Activated naive CD4-positive, alpha-beta T cell treated with anti-CD3 and anti-CD28 coated beads, Interleukin-2, amount 50 U/mL, for 16 hours (primary cell): ENCODE measurements at regions not wholly inside any gene's neighbourhood (a gene's known extent, or its start where the extent isn't known, plus 50 kb on each side); places are given as distances from the start of the nearest gene placed in this dataset.
A peak's percentile ranks its signal among the peaks of the same experiment; 100 is the strongest.

Experiments used
- DNase-seq: peaks from one replicate; pipeline ENCODE4 v3.0.0-alpha.2; 2020

DNA sequence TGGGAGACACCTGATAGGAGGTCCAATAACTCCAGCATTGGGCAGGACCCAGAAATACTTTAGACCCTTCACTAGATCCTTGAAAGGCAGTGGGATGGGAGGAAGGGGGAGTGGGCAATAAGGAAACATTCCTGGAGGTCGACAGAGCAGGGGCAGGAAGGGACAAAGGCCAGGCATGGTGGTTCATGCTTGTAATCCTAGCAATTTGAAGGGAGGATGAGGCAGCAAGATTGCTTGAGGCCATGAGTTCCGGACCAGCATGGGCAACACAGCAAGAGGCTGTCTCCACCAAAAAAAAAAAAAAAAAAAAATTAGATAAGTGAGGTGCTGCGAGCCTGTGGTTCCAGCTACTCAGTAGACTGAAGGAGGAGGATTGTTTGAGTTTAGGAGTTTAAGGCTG, 134.9 kb downstream of the JCAD start:
- DNase-seq, result no peak

DNA sequence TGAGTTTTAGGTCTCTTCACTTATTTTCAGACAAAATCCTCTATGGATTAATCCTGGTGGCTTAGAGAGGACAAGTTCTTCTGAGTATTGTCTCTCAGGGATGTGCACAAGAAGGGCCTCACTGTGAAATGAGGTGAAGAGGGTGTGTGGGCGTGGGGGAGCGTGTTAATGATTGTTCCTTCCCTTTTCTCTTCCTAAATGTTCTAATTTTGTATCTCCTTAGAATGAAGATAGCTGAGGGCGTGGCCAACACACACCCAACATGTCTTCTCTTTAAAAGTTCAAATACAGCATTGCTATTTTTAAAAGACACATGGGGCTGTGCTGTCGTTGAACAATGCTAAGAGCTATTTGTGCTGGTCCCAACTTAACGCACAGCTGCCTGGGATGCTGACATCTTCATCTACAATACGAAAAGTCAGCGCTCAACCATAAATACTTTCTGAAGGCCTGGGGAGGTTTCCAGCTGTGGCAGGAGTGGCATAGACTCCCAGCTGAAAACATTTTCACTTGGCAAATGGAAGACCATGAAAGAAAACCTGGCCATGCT, 135.9 kb downstream of the JCAD start:
- DNase-seq, result no peak

DNA sequence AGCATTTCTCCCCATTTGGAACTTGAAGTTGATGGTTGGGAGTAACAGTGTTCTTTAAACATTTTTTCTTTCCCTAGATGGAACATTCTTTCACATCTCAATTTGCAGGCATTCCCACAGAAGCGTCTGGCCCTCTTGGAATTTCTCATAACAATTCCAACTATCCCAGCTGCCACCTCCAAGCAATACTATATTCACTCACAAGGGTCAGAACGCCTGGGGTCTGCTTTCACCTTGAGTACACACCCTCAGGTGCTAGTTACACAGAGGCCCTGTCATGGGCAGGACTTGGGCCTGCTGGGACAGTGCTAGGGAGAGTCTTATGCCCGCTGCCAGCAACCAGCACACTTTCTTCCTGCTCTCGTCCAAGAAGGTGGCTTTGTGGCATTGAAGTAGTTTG, 136.5 kb downstream of the JCAD start:
- no peak for DNase-seq

DNA sequence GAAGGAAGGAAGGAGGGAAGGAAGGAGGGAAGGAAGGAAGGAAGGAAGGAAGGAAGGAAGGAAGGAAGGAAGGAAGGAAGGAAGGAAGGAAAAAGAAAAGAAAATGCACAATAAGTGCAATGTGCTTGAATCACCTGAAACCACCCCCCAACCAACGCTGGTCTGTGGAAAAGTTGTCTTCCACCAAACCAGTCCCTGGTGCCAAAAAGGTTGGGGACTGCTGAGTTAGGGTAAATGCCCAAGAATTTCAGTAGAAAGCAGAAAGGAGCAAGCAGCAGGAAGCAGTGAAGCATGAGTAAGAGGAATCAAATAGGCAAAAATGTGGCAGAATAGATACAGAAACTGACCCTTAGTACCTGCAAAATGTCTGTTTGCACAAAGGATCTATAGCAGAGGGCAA, 137.2 kb downstream of the JCAD start:
- no peak for DNase-seq

DNA sequence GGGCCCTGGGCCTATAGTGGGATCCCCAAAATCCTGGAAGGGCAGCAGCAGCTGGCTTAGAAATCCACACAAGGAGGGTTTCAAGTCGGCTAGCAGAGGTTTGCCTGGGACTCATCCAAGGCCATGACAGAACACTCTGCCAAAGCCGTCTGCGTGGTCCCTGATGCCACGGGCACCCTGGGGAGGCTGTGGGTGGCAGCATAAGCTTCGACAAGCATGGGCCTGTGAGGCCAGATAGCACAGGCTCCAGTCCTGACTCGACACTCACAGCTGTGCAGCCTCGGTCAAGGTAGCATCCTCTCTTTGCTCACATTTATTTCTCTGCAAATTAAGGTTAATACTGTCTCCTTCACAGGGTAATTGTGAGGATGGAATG, 138.3 kb downstream of the JCAD start:
- DNase-seq, result no peak

DNA sequence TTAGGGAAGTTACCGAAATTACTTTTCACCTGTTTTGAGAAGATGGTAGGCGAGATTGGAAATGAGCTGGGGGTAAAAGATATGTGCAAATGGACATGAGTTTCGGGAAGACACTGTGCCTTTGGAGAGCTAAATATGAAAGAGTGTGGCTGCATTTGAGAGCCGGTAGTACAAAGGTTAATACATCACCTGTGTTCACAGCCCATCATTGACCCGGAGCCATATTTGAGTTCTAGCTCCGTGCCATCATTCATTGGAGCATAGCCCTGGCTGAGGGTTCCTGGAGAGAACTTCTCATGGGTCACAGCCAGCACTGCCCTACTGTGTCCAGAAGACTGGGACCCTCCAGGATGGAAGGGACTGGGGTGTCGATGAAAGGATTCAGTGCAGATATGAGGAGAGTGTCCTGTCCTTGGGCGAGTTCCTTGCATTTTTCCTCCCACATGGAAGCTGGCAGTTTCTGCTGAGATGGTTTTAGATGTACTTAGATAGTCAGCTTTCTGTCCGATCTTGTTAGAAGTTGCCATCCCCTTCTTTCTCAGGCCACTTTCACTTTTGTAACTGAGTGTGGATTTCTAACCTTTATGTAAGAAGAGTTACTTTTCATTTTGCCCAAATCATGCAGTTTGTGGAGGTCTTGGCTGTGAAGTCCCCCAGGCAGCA, 138.8 kb downstream of the JCAD start:
- DNase-seq, result no peak

DNA sequence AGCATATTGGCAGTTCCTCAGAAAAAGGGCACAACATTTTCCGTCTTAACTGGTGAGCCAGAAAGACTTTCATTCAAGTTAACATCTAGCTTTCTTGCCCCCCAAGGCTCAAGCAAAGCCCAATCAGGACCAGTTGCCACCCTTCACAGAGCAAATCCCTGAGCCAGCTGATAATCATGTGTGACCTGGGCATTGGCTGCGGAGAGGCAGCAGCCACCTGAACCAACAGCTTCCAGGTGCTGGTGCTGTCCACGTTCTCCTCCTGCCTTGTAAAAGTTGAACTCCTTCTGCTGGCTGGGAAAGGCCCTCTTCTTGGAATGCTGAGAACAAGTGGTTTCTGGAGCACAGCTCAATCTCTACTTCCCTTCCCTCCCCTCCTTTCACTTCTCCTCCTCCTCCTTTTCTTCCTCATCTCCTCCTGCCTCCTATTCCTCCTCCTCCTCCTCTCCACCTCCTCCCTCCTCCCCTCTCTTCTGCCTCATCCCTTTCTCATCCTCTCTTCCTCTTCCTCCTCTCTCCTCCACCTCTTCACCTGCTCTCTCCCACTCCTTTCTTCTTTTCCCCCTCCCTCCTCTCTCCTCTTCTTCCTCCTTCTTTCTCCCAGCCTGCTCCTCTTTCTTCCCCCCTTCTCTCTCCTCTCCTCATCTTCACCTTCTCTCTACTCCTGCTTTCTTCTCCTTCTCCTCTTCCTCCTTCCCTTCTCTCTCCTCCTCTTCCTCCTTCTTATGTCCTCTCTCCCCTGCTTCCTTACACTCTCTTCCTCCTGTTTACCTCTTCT, 140.6 kb downstream of the JCAD start:
- no peak for DNase-seq

DNA sequence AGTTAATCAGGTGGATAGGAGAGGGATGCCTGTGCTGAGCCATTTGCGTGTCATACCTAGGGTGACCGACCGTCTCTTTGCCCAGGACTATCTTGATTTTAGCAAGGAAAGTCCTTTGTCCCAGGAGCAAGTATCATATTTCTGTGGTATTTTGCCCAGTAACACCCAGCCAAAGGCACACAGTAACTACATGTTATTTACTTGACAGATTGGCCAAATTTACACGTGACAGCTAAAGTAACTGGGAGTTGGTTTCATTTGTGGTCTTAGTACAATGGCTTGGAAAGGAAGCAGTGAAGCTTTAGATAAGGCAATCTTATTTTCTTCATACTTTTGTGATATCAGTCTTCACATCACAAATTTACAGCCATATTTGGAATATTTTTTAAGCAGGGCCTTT, 142.1 kb downstream of the JCAD start:
- DNase-seq, result no peak

DNA sequence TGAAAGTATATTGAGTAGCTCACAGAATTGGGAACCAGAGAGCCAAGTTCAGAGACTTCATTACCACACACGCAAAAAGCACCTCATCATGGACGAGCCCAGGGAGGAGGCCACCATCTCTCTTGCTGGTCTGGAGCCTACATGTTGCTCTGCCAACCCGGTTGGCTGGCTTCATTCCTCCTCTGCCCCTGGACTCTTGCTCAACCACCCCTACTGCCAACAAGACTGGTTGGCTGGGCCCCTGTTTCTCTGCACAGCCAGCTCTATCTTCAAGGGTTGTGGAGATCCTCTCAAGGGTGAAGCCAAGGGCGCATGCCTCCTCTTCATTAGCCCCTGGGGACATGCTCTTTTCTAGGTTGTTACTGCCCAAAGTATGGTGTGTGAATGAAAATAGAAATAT, 142.7 kb downstream of the JCAD start:
- DNase-seq, result no peak

DNA sequence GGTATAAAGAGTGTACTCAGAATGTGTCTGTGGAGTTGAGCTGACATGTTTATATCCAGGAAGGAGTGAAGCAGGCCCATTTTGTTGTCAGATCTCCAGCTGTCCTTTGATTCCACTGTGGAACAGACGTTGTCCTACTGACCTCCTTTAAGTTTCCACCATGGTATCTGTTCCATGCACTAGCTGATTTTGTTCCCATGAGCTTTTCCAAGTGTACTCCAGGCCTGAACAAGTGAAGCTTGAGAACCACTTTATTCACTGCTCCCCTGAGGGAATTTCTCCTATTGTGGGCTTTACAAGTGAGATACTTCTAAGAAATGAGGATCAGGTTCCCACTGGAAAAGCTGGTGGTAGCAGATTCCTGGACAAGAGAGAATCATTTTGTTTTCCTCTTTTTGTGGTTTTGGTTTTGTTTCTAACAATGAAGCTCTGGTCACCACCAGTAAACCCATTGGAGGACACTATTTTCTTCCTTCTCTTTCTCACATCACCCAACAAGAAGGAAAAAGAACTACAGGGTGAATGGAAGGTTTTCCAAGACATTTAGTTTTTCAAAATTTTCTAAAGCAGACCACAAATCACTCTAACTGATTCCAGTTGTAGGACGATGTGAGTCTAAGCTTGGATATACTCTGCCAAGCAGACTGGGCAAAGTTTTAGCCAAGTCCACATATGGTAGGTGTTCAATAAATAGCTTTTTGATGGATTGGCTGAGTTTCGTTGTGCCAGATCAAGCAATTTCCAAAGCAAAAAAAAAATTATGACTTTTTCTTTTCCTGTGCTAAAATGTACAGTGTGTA, 144.2 kb downstream of the JCAD start:
- DNase-seq, result no peak

DNA sequence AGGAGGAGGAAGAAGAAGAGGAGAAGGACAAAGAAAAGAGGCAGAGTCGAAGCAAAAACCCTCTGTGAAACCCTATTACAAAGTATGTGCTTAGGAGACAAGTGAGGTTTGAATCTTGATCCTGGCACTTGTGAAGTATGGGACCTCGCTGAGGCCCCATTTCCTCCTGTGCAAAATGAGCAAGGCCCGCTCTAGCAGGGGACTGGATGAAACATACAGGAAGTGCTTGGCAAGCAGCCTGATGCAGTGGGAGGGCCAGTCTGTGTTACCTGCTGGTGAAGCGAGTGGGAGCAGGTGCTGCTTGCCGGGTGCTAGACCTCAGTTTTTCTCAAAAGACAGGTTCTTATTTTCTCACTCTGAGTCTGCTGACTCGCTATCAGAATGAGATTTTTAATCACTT, 150.4 kb downstream of the JCAD start:
- DNase-seq, result peak; percentile 23

DNA sequence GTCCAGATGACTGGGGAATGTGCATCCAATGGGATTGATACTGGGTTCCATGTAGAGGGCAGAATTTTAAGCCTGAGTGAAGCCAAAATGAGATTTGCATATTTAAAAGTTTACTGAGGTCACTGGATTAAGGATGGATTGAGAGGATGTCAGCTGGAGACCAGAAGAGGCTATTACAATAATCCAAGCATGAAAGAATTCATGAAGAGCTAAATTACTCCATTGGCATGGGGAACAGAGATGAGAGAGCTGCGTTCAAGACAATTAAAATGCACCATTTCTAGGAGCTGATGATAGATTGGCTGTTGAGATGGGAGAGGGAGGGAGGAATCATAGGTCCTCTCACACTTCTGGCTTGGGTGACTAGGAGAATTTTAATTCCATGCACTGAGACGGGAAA, 158.5 kb downstream of the JCAD start:
- DNase-seq, result no peak

DNA sequence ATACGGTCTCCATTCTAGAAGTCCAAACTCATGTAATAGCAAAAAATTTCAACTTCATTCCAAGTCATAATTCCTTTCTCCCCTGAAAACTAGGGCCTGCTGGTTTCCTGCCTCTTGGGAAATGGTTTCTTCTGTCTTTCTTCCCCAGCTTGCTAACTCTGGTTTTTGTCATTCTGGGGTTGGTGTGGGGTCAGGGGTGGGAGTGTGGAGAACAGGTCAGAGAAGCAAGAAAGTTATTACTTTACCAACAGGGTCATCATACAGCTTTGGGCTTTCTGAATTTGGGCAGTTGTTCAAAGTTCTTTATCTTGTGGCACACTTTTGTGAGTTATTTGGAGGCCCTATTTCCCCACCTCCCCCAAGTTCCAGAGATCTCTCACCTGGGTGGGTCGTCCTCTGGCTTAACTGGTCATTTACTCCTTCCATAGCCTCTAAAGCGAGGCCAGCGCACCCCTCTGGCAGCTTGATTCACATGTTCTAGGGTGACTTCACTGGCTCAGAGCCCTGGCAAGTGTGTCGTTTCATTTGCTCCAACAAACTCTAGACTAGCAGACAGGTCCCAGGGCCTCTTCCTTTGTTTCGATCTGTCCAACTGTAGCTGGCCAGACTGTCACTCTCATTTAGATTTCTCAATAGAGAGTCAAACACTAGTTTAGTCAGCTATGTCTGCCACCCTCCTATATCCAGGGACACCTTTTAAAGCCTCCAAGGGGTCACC, 161.2 kb downstream of the JCAD start:
- DNase-seq, result no peak

DNA sequence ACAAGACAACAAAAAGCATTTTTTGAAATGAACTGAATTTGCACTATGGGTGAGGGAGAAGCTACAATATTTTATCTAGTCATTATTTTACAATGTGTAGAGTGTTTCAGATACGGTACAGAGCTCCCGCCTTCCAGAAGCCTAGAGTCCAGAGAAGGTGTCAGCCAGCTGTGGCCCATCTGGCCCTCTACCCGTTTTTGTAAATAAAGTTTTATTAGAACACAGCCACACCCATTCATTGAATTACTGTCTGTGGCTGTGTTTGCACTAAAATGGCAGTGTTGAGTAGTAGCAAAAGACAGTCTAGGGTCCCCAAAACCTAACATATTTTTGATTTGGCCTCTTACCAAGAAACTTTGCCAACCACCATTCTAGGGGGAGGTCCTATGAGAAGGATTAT, 162.0 kb downstream of the JCAD start:
- no peak for DNase-seq

DNA sequence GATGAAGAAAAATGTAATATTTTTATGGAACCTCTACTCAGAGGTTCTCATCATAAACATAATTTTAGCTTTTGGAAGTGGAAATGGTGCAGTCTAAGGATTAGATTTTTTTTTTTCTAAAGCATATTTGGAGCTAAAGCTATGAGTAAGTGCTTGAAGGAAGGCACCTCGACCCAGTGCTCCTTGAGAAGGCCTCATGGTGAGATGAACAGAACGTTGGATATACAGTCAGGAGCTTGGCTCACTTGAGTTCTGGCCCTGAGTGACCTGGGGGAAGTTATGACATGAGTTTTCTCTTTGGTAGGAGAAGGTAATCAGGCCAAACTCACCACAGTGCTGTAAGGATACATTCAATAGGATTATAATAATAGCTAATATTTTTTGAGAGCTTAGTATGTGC, 163.3 kb downstream of the JCAD start:
- DNase-seq, result no peak

DNA sequence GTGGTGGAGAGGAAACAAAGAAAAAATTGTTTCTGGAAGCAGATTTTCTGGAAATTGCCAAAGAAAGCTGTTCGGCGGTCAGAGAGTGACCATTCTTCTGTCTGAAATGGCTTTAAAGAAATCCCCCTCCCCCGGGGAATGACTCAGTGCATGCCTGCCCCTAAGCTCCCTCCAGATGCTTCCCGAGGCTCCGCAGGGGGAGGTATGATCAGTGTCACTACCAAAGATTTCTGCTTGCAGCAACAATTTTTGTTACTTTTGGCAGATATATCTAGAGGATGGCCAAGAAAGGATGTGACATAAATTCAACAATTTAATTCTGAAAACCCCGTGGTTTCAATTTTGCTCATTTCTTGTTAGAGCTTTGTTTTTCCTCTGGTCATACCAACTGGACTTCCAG, 163.9 kb downstream of the JCAD start:
- DNase-seq, result no peak

DNA sequence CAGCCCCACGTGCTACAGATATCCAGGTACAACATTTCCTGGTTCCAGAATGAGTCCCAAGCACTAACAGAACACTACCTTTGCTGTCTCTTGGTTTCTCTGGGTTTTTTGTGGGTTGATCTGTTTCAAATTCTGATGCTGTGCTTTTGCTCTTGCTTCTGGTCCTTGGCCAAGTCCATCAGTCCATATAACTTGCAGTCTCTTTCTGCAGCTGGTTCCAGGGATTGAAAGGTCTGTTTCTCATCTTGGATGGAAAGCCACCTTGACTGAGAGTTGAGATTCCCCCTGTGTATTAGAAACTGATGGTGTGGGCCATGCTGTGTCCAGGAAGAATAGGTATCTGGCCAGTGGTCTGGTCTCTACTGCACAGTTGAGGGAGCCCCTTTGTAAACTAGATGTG, 171.1 kb downstream of the JCAD start:
- DNase-seq, result no peak

DNA sequence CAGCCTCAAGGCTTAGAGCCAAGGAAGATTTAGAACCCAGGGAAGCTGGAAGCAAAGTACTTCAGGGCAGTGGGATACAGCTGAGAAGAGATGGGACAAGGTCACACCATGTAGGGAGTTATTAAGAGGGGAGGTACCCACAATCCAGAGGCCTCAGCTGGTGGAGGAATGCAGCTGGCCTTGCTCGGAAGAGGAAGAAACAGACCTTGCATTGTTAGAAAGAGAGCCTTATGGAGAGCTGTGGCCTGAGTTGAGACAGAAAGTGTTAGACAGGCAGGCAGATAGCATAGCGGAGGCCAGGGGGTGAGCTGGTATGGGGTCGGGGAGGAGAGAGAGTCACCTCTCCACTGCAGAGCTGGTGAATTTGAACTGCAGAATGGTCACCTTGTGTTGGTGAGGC, 173.1 kb downstream of the JCAD start:
- no peak for DNase-seq

DNA sequence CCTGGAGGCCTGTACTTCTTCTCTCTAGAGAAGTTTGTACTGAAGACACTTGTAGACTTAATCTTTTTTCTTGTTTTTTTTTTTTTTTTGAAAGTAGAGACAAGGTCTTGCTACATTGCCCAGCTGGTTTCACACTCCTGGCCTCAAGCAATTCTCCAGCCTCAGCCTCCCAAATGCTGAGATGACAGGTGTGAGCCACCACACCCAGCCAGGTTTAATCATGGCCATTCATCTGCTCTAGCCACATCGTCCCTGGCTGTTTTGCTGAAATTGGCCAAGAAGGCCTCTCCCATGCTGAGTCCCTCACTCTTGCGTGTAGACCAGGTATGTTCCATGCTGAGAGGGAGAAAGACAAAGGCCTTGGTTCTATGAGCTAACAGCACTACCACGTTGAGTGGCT, 176.2 kb downstream of the JCAD start:
- no peak for DNase-seq

DNA sequence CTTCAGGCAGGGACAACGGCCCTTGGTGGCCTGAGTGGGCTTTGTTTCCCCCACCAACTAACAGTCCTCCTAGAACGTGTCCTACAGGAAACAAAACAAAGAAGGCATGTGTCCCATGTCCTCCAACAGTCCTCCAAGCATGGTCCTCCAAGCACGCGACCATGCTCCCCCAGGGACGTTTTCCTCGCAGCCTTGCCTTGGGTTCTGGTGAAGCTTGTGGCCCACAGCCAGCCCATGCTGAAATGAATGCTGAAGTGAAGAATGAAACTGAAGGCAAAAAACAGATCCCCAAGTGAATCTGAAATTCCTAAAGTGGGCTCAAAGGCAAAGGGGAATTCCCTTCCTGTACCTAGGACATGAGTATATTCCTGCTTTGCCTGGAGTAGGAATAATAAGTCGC, 176.6 kb downstream of the JCAD start:
- DNase-seq, result no peak

DNA sequence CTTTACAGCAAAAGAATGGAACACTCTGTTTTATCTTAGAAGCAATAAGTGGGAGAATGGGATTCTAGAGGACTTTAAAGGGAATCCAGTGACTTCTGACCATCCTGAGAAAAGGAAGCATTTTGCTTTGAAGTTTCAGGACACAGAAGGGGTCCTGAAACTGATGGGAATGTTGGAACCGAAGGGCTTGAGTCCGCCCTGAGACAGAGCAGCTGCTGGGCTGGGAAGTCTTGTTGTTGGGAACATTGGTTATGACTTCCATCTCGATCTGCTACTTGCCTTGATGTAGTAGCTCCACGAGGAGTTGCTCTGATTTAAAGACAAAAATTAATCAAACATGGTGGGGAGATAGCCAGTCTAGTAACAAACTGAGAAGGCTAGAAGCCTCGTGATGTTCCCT, 177.6 kb downstream of the JCAD start:
- no peak for DNase-seq

DNA sequence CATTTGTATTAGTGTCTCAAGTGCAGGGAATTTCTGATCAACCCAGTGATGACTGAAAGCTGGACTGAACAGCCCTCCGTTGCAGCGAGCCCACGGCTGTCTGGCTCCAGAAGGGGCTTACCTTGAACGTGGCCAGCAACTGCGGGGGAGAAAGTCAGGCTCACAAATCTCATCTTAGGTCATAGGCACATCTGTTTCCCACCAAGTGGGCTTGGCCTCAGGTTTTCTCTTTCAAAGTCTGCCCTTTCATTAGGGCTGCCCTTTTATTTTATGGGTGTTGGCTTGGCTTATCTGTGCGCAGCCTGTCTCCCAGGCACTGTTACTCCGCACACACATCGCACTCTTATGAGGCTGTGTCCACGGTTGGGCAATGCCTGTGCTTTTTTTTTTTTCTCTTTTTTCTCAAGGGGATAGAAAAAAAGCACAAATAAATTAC, 178.0 kb downstream of the JCAD start:
- no peak for DNase-seq

DNA sequence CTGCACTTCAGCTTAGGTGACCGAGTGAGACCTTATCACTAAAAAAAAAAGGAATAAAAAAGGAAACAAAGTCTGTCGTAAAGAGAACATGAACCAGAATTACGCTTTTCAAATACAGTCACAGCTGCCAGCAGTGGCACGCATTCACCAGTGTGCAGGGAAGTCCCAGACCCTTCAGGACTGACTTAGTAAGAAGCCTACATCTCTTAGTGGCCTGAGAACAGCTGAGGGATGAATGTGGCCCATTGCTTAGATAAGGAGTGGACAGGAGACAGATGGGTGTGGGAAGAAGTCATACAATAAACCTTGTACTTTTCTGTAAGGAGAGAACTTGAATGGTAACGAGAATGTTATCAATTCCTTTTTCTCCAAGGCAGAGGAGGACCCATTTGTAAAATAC, 178.5 kb downstream of the JCAD start:
- DNase-seq, result no peak
